SK-N-SH treated with all-trans-retinoic acid at 6 μM for 48 hours (cell line): ENCODE measurements at regions not wholly inside any gene's neighbourhood (a gene's known extent, or its start where the extent isn't known, plus 50 kb on each side); places are given as distances from the start of the nearest gene placed in this dataset.

Source experiments
- ATAC-seq: fragments of 200-7000 bp; cut with Tn5 transposase; 3 replicates; pipeline ENCODE4 v1.9.1; 2020; ENCODE audit warnings: mild to moderate bottlenecking, moderate library complexity
- ARNTL ChIP-seq: fragments of 450-650 bp; formaldehyde crosslinking; IDR thresholded peaks from 2 replicates; pipeline ENCODE4 v1.5.0; 2020; ENCODE audit warnings: low read depth, mild to moderate bottlenecking, moderate library complexity, borderline replicate concordance
- BACH2 ChIP-seq: fragments of 250-450 bp; sonication (Bioruptor Pico); IDR thresholded peaks from 2 replicates; pipeline ENCODE4 v1.9.0; 2021; ENCODE audit warnings: mild to moderate bottlenecking, borderline replicate concordance
- CREB5 ChIP-seq: fragments of 250-450 bp; sonication (Bioruptor Pico); IDR thresholded peaks from 2 replicates; pipeline ENCODE4 v1.5.1; 2020; ENCODE audit warnings: low read depth, mild to moderate bottlenecking, moderate library complexity
- CSDC2 ChIP-seq: fragments of 250-450 bp; sonication (Bioruptor Pico); IDR thresholded peaks from 2 replicates; pipeline ENCODE4 v1.5.0; 2020; ENCODE audit warnings: mild to moderate bottlenecking, moderate library complexity
- CSRNP3 ChIP-seq: fragments of 250-450 bp; sonication (Bioruptor Pico); IDR thresholded peaks from 2 replicates; pipeline ENCODE4 v1.5.1; 2021; ENCODE audit warnings: mild to moderate bottlenecking, moderate library complexity
- GLIS3 ChIP-seq: fragments of 250-450 bp; sonication (Bioruptor Pico); IDR thresholded peaks from 2 replicates; pipeline ENCODE4 v1.5.0; 2020; ENCODE audit warnings: mild to moderate bottlenecking, moderate library complexity
- ISL1 ChIP-seq: fragments of 250-450 bp; sonication (Bioruptor Pico); IDR thresholded peaks from 2 replicates; pipeline ENCODE4 v2.1.2; 2022; ENCODE audit warnings: mild to moderate bottlenecking, moderate library complexity
- OSR1 ChIP-seq: fragments of 250-450 bp; sonication (Bioruptor Pico); IDR thresholded peaks from 2 replicates; pipeline ENCODE4 v1.8.0; 2022; ENCODE audit warnings: moderate library complexity, mild to moderate bottlenecking, inconsistent platforms
- PATZ1 ChIP-seq: fragments of 250-450 bp; sonication (Bioruptor Pico); IDR thresholded peaks from 2 replicates; pipeline ENCODE4 v1.8.0; 2020; ENCODE audit warnings: mild to moderate bottlenecking, moderate library complexity, borderline replicate concordance
- POU6F1 ChIP-seq: fragments of 250-450 bp; sonication (Bioruptor Pico); IDR thresholded peaks from 2 replicates; pipeline ENCODE4 v1.8.0; 2021; ENCODE audit warnings: low read depth, mild to moderate bottlenecking, moderate library complexity, borderline replicate concordance
- PPARA ChIP-seq: fragments of 250-450 bp; sonication (Bioruptor Pico); IDR thresholded peaks from 2 replicates; pipeline ENCODE4 v1.5.0; 2020; ENCODE audit warnings: mild to moderate bottlenecking, borderline replicate concordance
- RARB ChIP-seq: fragments of 250-450 bp; sonication (Bioruptor Pico); IDR thresholded peaks from 2 replicates; pipeline ENCODE4 v1.8.0; 2021; ENCODE audit warnings: mild to moderate bottlenecking, moderate library complexity
- SNAI2 ChIP-seq: fragments of 250-450 bp; sonication (Bioruptor Pico); IDR thresholded peaks from 2 replicates; pipeline ENCODE4 v1.5.0; 2020; ENCODE audit warnings: mild to moderate bottlenecking, moderate library complexity
- TCF4 ChIP-seq: fragments of 250-450 bp; sonication (Bioruptor Pico); IDR thresholded peaks from 2 replicates; pipeline ENCODE4 v1.8.0; 2021; ENCODE audit warnings: mild to moderate bottlenecking, moderate library complexity, borderline replicate concordance
- TSHZ2 ChIP-seq: fragments of 250-450 bp; sonication (Bioruptor Pico); IDR thresholded peaks from 2 replicates; pipeline ENCODE4 v1.5.0; 2020; ENCODE audit warnings: mild to moderate bottlenecking, moderate library complexity
- ZC3H10 ChIP-seq: fragments of 250-450 bp; sonication (Bioruptor Pico); IDR thresholded peaks from 2 replicates; pipeline ENCODE4 v1.5.1; 2021; ENCODE audit warnings: mild to moderate bottlenecking, moderate library complexity
- ZFP30 ChIP-seq: fragments of 450-650 bp; formaldehyde crosslinking; IDR thresholded peaks from 2 replicates; pipeline ENCODE4 v1.5.0; 2022; ENCODE audit warnings: mild to moderate bottlenecking, moderate library complexity
- ZNF565 ChIP-seq: fragments of 450-650 bp; formaldehyde crosslinking; conservative IDR thresholded peaks from 2 replicates; pipeline ENCODE4 v1.5.0; 2020; ENCODE audit warnings: low read depth, mild to moderate bottlenecking, moderate library complexity
- ZNF70 ChIP-seq: fragments of 450-650 bp; formaldehyde crosslinking; IDR thresholded peaks from 2 replicates; pipeline ENCODE4 v1.5.0; 2020; ENCODE audit warnings: mild to moderate bottlenecking, moderate library complexity
- ZNF8 ChIP-seq: fragments of 450-650 bp; formaldehyde crosslinking; IDR thresholded peaks from 2 replicates; pipeline ENCODE4 v1.5.0; 2020; ENCODE audit warnings: mild to moderate bottlenecking, moderate library complexity

- no peak for TF ChIP-seq ZFP30 (CRISPR knock-in tag)
- no peak for TF ChIP-seq TSHZ2 (CRISPR knock-in tag)
- TF ChIP-seq PATZ1 (CRISPR knock-in tag): no peak
- TF ChIP-seq CSRNP3 (CRISPR knock-in tag): no peak
- TF ChIP-seq ARNTL (CRISPR knock-in tag): no peak
- TF ChIP-seq ZC3H10 (CRISPR knock-in tag): no peak
- TF ChIP-seq CSDC2 (CRISPR knock-in tag): no peak
- TF ChIP-seq POU6F1 (CRISPR knock-in tag): no peak
- TF ChIP-seq ZNF70 (CRISPR knock-in tag): no peak
- no peak for TF ChIP-seq BACH2 (CRISPR knock-in tag)
- TF ChIP-seq CREB5 (CRISPR knock-in tag): no peak
- TF ChIP-seq OSR1 (CRISPR knock-in tag): no peak
- no peak for TF ChIP-seq RARB (CRISPR knock-in tag)
- no peak for TF ChIP-seq SNAI2 (CRISPR knock-in tag)
- TF ChIP-seq ISL1 (CRISPR knock-in tag): no peak
- TF ChIP-seq PPARA: no peak
- 0 out of 3 replicates have a peak, but pooled peaks have one; percentile 19 for ATAC-seq
Measured at GRCh38 chr5:154118893-154119336, 71.6 kb upstream of the GALNT10 start.

- ATAC-seq: no peak
- TF ChIP-seq TSHZ2 (CRISPR knock-in tag): no peak
- TF ChIP-seq ZNF8 (CRISPR knock-in tag): no peak
- TF ChIP-seq TCF4 (CRISPR knock-in tag): no peak
- no peak for TF ChIP-seq ZC3H10 (CRISPR knock-in tag)
- TF ChIP-seq ZNF565 (CRISPR knock-in tag): no peak
- TF ChIP-seq ZNF70 (CRISPR knock-in tag): no peak
- TF ChIP-seq CSDC2 (CRISPR knock-in tag): no peak
- TF ChIP-seq OSR1 (CRISPR knock-in tag): no peak
- TF ChIP-seq CREB5 (CRISPR knock-in tag): no peak
- no peak for TF ChIP-seq GLIS3 (CRISPR knock-in tag)
Measured at GRCh38 chr5:154129013-154129412, 61.5 kb upstream of the GALNT10 start.
